ENCODE measurements at regions not wholly inside any gene's neighbourhood (a gene's known extent, or its start where the extent isn't known, plus 50 kb on each side); places are given as distances from the start of the nearest gene placed in this dataset.
A peak's percentile ranks its signal among the peaks of the same experiment; 100 is the strongest.
"Not testable (repeated sequence)": the region's sequence is repeated elsewhere in the genome, so short reads cannot be mapped to it uniquely, and the experiment has no call there.

- peak; percentile 0 for DNase-seq (ENCODE audit: low read depth)
Observed at GRCh38 chr5:152527358-152528052, 122.4 kb upstream of the NMUR2 start.

GRCh38 chr5:152529440-152529839 is 124.4 kb upstream of the NMUR2 start:
- no peak for DNase-seq (ENCODE audit: low read depth)

GRCh38 chr5:152532714-152533113 is 127.6 kb upstream of the NMUR2 start:
- DNase-seq (ENCODE audit: low read depth): peak; percentile 50

GRCh38 chr5:152534641-152535040 is 129.6 kb upstream of the NMUR2 start:
- no peak for DNase-seq (ENCODE audit: low read depth)

GRCh38 chr5:152542741-152543140 is 137.7 kb upstream of the NMUR2 start:
- DNase-seq (ENCODE audit: low read depth): peak; percentile 12

- DNase-seq (ENCODE audit: low read depth): no peak
Observed at GRCh38 chr5:152546493-152546892, 141.4 kb upstream of the NMUR2 start.

GRCh38 chr5:152547202-152547601 is 142.1 kb upstream of the NMUR2 start:
- no peak for DNase-seq (ENCODE audit: low read depth)

- no peak for DNase-seq (ENCODE audit: low read depth)
Observed at GRCh38 chr5:152549709-152550108, 144.6 kb upstream of the NMUR2 start.

- DNase-seq (ENCODE audit: low read depth): no peak
Observed at GRCh38 chr5:152551061-152551460, 146.0 kb upstream of the NMUR2 start.

GRCh38 chr5:152556784-152557183 is 151.7 kb upstream of the NMUR2 start:
- no peak for DNase-seq (ENCODE audit: low read depth)

DNA sequence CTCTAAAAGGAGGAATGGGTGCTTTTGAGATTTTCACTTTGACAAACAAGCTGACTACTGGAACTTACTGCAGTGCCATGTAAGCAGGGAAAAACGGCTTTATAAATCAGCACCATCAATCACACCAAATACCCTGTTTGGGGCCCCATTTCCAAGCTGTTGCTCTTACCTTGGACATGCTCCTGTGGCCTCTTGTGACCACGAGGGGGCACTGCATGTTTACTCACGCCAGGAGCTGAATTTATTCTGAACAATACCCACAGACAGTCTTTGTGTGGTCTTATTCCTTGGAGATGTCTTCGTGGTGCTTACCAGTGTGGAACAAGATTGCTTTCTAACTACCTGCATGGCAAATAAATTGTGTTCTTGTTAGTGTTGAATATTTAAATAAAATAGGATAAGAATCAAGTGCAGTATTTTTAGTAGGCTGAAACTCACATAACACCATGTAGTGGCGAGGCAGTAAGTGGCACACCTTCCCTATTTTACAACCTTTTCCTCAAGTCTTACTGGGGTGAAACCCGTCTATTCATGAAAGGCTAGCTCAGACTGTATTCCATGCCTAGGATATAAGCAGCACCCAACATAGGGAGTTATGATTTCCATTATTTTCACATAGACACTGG is 155.5 kb upstream of the NMUR2 start:
- peak; percentile 39 for DNase-seq (ENCODE audit: low read depth)

DNA sequence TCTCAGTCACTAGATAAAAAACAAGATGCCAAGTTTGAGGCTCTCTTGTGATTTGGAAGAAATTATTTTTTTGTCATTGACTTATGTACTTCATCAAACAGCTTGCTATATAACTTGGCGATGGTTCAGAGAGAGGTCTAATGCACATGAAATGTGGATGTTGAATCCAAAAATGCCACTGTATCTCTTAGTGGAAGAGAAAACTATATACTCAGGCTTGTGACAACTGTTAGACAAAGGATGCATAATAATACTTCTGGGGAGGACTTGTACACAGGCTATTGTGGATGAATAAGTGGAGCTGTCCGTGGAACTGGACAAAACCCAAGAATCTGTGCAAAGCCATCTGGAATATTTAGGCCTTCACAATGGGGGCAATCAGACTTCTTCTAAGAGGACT is 162.9 kb upstream of the NMUR2 start:
- DNase-seq (ENCODE audit: low read depth): no peak

GRCh38 chr5:152572812-152573211 is 167.7 kb upstream of the NMUR2 start:
- no peak for DNase-seq (ENCODE audit: low read depth)

DNA sequence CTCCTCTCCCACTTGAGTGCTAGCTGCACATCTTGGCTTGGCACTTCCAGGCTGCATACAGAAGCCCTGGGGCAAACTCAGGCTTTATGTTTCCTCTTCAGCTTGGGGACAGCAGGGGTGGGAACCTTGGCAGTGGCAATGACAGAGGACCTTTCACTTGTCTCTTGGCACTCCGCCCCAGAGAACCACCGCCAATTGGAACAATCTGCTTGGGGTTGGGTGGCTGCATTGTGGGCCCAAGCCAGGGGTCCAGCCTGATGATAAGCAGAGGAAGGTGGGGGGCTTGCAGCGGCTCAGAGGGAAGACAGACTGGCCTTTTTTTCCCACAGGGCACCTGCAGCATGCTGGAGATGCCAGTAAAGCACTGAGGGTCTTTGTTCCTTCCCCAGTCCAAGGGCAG is 179.0 kb upstream of the NMUR2 start:
- no peak for DNase-seq (ENCODE audit: low read depth)

- DNase-seq (ENCODE audit: low read depth): no peak
Observed at GRCh38 chr5:152592416-152592815, 187.3 kb upstream of the NMUR2 start.

- DNase-seq (ENCODE audit: low read depth): no peak
Observed at GRCh38 chr5:152593388-152593787, 188.3 kb upstream of the NMUR2 start.

DNA sequence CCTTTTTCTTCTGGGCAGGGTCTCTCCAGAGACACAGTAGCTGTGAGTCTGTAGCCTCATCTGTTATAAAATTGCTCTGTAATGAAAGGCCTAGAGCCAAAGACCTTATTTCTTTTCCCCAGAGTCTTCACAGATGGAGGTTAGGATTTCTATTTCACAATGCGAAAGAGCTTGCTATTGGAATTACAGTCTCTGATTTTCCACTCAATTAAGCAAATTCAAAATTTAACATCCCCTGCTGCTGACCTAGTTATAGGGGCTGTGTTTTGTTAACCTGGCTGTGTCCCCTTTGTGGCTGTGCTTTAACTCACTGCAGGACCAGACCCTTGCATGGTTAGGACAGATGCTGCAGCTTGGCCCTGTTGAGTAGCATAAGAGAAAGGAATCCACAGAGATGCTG is 190.3 kb upstream of the NMUR2 start:
- DNase-seq (ENCODE audit: low read depth): no peak

DNA sequence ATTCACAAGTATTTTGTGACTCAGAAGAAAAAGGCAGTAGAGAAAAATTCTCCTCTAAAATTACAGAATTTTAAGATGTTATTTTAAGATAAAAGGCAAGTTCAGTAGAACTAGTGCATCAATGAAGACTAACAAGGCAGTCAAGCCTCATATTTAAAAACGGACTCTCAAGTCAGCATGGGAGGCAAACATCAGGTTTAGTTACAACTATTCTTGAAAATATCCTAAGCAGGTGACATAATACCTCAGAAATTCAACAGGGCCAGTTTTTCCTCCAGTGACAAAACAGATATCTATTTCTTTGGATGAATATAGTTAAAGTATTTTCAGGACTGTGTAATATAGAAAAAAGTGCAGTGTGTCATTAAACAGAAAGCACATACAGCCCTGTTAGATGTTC is 194.0 kb upstream of the NMUR2 start:
- DNase-seq (ENCODE audit: low read depth): no peak

GRCh38 chr5:152601806-152602732 is 197.0 kb upstream of the NMUR2 start:
- DNase-seq (ENCODE audit: low read depth): no peak

DNA sequence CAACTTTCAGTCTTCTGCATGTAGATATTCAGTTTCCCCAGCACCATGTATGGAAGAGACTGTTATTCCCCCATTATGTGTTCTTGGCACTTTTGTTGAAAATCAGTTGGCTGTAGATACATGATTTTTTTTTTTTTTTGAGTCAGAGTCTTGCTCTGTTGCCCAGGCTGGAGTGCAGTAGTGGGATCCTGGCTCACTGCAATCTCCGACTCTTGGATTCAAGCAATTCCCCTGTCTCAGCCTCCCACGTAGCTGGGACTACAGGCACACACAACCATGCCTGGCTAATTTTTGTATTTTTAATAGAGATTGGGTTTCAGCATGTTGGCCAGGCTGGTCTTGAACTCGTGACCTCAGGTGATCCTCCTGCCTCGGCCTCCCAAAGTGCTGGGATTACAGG is 201.0 kb upstream of the NMUR2 start:
- DNase-seq (ENCODE audit: low read depth): not testable (repeated sequence)

DNA sequence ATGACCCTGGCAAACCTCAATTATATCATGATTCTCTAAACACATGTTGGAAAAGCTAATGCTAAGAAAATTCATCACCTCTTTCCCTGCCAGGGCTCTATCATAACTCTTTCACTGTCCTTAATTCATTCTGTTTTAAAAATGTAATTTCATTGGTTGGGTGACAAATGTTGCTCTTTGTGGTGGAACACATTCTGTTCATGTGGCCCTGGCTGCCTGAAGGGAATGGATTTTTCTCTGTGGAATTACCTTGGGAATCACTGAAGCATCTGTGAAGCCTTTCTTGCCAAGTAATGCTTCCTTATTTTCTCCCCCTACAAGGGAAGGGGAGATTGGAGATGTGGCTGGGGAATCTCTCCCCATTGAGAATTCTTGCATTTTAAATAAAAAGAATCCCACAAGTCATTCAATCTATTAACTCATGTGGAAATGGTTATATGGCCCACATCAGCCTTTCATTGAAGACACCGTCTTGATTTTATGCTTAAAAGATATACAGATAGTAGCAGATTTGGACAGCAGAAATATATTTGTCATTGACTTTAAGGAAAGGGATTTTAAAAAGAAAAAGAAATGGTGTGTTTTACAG is 201.8 kb upstream of the NMUR2 start:
- no peak for DNase-seq (ENCODE audit: low read depth)

DNA sequence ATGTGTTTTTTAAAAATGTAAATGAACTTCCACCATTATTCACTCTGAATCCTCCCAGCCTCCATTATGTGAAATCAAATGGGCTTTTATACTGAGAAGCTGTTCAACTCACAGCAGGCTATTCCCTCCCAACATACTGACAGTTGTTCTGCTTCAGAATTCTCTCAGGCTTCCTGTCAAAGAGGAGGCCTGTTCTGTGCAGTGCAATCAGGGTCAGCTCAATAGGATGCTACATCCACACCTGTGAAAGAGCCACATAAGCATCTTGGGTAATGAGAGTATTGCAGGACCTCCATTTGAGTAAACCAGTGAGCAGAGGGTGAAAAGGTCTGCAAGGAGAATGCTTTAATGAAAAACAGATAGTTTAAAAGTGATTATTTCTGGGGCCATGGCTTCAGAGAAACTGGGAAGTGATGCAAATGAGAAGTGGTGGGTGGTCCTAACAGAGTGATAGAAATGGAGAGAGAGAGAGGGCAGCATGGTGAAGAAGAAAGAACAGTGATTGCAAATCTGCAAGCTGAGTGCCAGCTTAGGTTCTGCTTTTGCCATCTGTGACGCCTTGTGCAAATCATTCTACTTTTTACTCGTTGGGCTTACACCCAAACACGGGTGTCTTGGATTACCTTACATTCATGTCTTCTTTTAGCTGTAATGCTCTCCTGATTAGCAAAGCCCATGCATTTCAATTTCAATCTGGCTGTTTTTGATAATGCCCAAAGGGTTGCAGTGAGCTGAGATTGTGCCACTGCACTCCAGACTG is 202.5 kb upstream of the NMUR2 start:
- no peak for DNase-seq (ENCODE audit: low read depth)
